Fibroblast of gingiva (primary cell): ENCODE measurements at regions not wholly inside any gene's neighbourhood (a gene's known extent, or its start where the extent isn't known, plus 50 kb on each side); places are given as distances from the start of the nearest gene placed in this dataset.
"Not testable (repeated sequence)": the region's sequence is repeated elsewhere in the genome, so short reads cannot be mapped to it uniquely, and the experiment has no call there.

Experiments used
- DNase-seq: peaks from one replicate; pipeline ENCODE4 v3.0.0-alpha.2; 2011; ENCODE audit warnings: low read depth

DNA sequence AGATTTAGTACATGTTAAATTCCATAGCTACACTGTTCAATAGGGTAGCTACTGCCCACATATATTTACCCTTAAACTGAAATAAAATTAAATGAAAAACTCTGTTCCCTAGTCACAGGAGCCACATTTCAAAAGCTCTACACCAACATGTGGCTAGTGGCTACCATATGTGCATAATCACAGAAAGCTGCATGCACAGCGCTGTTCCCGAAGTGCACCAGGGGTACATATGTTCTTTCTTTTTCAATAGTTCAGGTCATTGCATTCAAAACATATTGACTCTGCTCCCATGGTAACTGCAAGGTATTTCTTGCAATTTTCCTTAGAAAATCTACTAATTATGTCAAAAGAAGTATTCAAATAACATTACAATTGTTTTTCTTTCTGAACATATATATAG, 591.2 kb downstream of the PDHA2 start:
- DNase-seq = no peak

DNA sequence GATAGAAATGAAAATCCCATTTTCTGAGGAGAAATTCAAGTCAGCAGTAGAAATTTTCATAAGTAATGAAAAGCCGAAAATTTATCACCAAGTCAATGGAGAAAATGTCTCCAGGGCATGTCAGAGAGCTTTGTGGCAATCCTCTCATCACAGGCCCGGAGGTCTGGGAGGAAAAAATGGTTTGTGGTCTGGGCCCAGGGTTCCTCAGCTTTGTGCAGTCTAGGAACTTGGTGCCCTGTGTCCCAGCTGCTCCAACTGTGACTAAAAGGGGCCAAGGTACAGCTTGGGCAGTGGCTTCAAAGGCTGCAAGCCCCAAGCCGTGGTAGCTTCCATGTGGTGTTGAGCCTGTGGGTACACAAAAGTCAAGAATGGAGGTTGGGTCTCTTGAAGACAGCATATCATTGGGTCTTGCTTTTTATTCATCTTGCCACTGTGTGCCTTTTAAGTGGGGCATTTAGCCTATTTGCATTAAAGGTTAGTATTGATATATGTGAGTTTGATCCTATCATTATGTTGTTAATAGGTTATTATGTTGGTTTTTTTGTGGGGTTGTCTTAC, 608.5 kb downstream of the PDHA2 start:
- DNase-seq = no peak

DNA sequence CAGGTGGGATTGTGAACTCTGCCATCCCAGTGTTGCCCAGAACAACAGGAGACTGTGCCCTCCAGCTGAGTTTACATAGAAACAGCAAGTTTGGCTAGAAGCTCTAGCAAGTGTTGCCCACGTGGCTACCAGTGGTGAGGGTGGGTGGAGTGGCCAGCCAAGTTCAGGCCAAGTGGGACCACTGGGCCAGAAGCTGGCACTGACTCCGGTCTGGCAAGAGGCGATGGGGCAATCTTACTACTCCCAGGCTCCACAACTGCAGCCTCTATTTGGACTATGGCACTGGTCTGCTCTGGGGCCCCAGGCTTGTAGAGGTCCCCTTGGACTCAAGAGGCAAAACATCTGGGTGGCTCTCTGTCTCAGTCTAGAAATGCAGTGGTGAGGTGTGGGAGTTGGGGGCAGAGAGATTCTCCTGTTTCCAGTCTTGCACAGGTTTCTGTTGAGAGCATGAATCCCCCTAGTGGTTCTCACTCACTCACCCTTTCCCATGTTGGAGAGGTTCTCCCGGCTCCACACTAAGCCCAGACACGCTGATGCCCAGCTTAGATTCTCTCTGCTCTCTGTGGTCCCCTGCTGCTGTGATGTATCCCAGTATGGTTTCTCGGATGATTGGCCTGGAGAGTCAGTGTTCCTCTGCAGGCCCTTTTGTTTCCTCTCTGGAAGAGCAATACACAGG, 615.3 kb downstream of the PDHA2 start:
- no peak for DNase-seq

DNA sequence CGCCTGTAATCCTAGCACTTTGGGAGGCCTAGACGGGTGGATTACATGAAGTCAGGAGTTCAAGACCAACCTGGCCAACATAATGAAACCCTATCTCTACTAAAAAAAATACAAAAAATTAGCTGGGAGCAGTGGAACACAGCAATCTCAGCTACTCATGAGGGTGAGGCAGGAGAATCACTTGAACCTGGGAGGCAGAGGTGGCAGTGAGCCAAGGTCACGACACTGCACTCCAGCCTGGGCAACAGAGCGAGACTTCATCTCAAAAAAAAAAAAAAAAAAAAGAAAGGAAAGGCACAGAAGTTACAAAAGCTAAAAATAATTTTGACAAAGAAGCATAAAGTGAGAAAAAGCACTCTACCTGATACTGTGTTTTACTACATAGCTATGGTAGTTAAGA, 618.1 kb downstream of the PDHA2 start:
- DNase-seq = not testable (repeated sequence)

DNA sequence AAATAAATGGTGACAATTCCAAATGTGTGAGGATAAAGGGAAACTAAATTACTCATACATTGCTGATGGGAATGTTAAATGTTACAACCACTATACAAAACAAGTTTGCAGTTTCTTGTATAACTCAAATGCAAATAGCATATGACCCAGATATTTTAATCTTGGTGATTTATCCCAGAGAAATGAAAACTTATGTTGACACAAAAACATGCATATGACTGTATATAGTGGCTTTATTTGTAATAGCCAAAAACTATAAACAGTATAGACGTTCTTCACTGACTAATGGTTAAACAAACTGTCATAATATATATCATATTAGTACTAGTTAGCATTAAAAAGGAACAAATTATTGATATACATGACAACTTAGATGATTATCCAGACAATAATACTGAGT, 619.2 kb downstream of the PDHA2 start:
- no peak for DNase-seq

DNA sequence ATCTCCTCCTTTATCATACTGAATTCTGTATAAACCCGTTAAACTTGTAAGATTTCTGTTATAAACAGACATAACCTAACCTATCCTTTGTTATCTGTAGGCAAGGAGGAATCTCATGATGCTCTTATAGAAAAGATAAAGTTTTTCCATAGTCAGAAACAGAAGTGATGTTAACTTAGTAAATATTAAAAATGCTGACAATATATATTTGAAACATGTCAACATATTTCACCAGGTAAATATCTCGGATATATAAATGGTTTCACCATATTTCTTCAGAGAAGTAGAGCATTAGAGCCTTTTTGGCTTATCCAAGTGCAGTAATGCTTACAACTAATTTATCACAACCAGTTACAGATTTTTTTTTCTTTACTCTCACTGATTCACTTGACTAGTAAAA, 625.9 kb downstream of the PDHA2 start:
- DNase-seq = no peak

DNA sequence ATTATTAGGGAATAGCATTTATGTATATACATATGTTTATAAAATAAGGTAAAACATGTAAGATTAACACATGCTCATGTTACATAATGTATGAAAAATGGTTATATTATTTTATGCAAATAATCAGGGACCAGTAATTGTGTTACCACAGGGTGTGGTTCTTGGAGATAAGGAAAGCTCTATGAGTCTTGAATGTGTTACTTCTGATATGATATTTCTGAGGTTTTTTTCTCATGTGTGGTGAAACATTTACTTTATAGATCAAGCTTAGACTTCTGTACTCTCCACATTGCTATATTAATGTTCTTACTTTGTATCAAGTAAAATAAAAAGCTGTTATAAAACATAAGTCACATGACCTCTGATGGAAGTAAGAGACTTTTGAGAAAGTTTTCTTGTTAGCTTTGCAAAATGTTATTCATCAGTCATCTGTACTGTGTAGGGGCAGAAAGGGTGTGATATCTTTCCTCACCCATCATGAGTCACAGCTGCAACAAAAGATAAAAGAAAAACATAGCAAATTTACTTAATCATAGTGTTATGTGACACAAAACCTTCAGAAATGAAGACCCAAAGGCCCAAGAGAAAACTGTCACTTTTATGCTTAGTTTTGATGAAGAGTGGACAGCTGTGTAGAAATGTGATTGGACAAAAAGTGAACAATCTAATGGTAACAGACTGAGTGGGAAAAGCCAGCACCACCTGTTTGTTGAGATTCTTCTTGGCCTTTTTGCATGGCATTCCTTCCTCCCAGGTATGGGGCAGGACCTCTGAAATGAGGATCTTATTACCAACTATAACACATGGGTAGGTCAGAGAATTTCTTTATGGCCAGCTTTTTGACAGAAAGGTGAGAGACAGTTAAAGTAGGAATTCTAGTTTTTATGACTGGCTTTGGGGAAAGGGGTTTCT, 632.3 kb downstream of the PDHA2 start:
- DNase-seq = no peak

DNA sequence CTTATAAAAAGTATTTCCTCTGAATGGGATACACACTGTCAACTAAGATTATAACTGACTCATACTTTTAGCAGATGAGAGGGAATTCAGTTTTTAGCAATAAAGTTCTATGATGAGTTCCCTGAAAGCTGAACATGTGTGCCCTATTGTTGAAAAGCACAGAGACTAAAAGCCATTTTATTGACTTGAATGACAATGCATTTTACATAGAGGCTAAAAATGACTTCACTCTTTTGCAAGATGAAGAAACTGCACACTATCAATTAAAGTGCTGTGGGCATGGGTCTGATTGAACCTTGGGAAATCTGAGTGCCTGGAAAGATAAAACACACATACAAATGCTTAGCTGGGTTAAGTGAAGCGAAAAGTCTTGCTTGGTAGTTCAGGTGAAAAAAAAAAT, 633.4 kb downstream of the PDHA2 start:
- no peak for DNase-seq

DNA sequence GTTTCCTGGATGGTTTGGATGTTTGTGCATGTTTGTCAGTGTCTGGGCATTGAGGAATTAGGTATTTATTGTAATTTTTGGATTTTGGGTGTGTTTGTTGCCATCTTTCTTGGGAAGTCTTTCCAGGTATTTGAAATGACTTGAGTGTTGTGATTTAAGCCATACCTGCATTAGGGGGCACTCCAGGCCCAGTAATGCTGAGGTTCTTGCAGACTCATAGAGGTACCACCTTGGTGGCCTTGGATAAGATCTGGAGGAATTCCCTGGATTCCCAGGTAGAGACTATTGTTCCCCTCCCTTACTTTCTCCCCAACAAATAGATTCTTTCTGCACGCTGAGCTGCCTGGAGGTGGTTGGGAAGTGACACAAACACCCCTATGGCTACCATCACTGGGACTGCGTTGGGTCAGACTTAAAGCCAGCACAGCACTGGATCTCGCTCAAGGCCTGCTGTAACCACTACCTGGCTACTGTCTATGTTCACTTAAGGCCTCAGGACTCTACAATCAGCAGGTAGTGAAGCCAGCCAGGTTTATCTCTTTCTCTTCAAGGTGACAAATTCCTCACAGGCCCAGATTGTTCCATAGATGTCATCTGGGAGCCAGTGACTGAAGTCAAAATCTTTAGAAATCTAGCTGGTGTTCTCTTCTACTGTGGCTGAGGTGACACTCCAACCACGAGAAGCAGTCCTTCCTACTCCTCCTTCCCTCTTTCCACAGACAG, 643.6 kb downstream of the PDHA2 start:
- no peak for DNase-seq

DNA sequence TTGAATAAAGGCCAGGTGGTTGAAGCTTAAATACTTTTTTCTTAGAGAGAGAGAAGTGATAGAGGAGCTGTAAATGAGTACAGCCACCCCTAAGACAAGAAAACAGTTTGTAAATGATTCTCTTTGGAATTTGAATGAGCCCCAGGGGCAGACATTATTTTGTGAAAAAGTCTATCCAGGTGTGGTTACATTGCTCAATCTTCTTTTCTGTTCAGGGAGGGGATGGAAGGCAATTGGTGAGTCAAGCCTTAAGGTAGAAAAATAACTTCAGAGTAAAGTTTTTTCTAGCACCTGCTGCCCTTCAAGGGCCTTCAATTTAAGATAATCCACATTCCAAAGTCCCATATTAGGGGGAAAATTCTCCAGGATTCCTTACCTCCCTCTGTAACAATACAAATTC, 646.7 kb downstream of the PDHA2 start:
- DNase-seq = no peak

DNA sequence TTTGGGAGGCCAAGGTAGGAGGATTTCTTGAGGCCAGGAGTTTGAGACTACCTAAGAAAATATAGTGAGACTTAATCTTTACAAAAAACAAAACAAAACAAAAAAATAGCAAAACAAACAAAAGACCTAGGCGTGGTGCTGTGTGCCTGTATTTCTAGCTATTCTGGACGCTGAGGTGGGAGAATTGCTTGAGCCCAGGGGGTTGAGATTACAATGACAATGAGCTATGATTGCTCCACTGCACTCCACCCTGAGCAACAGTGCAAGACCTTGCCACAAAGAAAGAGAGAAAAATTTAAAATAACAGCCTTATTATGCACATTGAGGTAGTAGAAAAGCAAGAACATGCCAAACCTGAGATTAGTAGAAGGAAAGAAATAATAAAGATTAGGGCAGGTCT, 657.7 kb downstream of the PDHA2 start:
- DNase-seq = no peak

DNA sequence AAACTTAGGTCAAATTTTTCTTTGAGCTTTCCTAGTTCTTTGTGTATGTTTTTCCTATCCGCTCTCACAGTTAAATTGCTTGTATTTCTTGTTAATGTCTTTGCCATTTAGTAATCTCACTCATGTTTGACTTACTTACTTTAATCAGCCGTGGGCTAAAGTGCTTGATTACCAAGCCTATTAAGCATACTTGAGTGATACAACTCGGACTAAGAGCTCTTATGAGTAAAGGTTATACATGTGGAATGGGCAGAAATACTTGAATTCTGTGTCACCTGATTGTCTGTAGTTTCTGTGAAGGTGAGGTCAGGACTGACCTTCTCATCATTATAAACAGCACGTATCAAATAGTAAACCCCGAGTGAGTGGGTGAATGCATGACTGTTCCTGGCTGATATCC, 664.5 kb downstream of the PDHA2 start:
- DNase-seq = no peak

DNA sequence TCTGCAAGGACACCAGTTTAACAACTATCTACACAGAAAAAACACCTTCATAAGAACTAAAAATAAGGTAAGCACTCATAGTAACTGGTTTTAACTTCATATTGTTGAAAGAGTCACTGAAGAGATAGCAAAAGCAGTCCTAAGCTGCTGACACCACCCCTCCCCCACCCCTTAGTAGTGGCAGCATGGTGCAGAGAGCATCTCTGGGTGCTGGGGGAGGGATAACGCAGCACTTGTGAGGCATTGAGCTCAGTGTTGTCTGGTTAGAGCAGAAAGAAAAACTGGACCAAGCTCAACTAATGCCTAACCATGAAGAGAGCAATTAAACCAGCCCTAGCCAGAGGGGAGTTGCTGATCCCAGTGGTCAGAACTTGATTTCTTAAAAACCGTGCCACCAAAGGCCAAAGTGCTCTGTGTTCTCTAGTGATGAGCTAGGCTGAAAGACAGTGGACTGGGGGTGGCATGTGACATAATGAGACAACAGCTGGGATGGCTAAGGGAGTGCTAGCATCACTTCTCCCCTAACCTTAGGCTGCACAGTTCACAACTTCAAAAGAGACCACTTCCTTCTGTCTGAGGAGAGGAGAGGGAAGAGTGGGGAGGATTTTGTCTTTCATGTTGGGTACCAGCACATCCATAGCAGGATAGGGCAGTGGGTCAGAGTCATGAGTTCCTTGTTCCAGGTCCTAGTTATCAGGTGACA, 669.3 kb downstream of the PDHA2 start:
- no peak for DNase-seq

DNA sequence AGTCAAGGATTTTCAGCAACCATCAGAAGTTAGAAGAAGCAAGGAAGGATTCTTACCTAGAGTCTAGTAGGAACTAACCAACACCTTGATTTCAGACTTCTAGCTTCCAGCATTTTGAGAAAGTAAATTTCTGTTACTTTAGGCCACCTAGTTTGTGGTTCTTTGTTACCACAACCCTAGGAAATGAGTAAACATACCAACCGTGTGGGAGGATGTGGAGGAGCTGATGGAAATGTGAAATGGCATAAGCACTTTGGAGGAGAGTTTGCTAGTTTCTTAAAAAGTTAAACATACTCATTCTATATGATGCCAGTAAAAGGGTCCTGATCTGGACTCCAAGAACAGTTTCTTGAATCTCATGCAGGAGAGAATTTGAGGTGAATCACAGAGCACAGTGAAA, 679.4 kb downstream of the PDHA2 start:
- DNase-seq = no peak

DNA sequence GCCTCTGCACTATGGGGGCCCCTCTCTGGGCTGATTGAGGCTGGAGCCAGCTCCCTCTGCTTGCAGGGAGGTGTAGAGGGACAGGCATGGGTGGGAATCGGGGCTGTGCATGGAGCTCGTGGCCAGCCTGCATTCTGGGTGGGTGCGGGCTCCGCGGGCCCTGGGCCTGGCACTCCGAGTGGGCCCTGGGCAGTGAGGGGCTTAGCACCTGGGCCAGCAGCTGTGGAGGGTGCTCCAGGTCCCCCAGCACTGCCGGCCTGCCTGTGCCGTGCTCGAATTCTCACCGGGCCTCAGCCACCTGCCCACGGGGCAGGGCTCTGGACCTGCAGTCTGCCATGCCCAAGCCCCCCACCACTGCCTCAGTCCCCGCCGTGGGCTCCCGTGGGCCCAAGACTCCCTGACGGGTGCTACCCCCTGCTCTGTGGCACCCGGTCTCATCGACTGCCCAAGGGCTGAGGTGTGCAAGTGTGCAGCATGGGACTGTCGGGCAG, 681.2 kb downstream of the PDHA2 start:
- no peak for DNase-seq

DNA sequence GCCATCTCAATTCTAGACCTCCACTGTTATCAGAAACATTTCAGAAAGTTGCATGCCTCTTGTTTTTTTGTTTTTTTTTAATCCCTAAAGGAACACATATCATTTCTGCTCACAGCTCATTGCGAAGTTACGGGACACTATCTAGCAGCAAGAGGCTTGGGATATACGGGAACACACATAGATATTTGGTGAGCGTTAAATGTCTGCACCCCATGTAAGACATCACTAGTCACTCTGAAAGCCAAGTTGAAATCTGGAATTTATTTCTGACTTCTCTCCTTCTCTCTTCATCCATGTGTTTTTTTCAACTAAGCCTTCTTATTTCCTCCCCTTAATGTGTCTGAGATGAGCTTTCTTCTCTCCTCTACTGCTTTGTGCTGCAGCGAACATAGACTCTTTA, 683.7 kb downstream of the PDHA2 start:
- no peak for DNase-seq

DNA sequence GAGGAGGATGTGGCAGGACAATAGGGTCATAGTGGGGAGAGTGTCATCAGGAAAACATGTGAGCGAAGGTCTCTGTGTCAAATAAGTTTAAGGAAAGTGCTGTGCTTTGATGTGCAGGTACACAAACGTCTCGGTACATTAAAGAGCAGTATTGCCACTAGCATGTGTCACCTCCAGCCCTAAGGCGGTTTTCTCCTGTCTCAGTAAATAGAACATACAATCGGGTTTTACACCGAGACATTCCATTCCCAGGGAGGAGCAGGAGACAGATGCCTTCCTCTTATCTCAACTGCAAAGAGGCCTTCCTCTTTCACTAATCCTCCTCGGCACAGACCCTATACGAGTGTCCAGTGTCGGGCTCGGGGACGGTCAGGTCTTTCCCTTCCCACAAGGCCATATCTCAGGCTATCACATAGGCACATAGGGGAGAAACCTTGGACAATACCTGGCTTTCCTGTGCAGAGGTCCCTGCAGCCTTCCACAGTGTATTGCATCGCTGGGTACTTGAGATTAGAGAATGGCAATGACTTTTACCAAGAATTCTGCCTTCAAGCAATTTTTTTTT, 684.5 kb downstream of the PDHA2 start:
- DNase-seq = no peak

DNA sequence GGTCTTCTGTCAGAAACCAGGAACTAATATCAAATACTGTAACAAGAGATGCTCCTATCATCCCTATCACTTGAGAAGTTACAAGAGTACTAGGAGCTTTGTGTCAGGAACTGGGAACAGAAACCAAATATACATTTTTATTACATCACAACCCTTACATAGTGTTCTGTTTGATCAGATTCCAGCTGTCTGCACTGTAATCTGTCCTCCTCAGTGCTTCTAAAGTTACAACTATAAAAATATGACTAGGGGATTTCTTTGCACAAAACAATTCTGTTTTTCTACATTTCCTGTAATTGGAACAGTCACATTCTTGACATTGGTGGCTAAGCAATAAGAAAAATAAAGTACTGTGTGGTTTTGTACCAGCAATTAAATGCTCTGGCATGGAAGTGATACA, 686.0 kb downstream of the PDHA2 start:
- no peak for DNase-seq

DNA sequence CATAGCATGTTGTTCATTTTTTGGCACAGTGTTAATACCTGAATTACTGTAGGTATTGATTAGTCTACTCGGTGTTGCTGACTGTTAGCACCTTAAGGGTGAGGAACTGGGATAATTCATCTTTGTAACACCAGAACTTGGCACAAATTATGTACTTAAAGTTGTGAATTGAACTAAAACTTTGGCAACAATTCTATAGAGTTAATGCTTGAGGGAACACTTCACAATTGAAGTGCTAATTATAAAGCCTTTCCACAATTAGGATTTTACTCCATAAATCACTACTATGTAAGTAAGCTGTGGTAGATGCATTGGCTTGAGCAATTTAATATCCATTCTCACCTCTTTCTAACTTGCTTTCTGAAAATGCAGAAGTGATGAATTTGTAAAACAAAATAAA, 686.7 kb downstream of the PDHA2 start:
- no peak for DNase-seq

DNA sequence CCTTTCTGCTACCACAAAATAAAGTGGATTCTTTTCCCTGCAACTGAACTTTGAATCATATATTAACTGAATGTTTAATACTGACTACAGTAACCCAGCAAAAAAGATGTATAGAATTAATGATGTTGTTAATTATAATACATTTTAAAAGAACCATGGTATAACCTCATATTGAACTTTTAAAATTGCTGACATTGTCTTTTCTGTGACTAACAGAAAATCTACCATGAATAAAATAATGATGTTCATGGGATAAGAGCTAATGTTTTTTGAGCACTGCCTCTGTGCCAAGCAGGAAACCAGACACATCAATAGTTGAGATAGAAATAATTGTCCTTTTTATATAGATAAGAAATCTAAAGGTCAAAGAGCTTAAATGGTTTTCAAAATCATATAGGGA, 691.9 kb downstream of the PDHA2 start:
- no peak for DNase-seq

DNA sequence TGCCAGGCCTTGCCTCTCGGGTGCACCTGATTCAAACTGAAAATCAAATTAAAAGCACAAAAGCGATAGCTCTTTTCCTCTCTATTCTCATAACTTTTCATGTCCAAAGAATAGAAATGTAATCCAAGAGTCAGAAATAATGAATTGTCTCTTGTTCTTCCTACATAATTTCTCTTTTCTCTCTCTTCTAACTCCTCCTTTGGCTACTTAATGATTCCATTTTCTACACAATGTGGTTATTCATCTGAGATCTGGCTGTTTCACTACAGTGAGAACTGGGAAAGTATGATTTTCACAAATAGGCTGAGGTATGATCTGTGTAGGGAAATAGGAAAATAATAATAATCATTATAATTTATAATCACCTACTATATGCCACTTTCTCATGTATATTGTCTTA, 703.5 kb downstream of the PDHA2 start:
- no peak for DNase-seq

DNA sequence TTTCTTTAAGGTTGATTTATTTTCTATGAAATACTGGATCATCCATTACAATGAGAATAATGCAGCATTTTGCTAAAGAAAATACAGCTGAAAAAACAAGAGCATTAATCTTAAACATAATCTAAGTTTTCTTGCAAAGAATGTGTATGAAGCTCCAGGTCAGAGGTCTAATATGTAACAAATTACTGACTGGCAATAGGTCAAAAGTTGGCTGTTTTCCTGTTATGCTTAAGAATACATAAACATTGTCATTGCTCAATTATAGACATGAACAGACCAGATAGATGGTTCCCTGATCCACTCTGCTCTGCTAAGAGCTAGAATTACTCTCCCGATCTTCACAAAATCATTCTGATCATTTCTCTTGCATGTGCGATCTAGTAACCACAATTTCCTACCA, 718.6 kb downstream of the PDHA2 start:
- no peak for DNase-seq
